ENCODE measurements at regions not wholly inside any gene's neighbourhood (a gene's known extent, or its start where the extent isn't known, plus 50 kb on each side); places are given as distances from the start of the nearest gene placed in this dataset.

GRCh38 chr4:62450740-62451139 lies 1250.6 kb downstream of the ADGRL3 start:
- TF ChIP-seq EZH2 (IDR thresholded peaks at IDR 0.05; ENCODE audit: borderline replicate concordance, low read depth, low read length, poor library complexity, severe bottlenecking) = no peak
- TF ChIP-seq CTCF (conservative IDR thresholded peaks at IDR 0.05; ENCODE audit: low read depth, low read length) = no peak
- DNase-seq (ENCODE audit: low spot score) = no peak
- Histone ChIP-seq H3K9me3 (ENCODE audit: low read depth, low read length, poor library complexity, severe bottlenecking) (no peaks in the 10 kb centered on the region), H3K27ac (ENCODE audit: low read depth, low read length, poor library complexity, severe bottlenecking) (no peak overlapping the region), H3K4me1 (ENCODE audit: insufficient read depth, low read length, poor library complexity, severe bottlenecking) (no peaks in the 10 kb centered on the region), H3K36me3 (ENCODE audit: insufficient read depth, low read length, poor library complexity, severe bottlenecking) (no peaks in the 10 kb centered on the region), H3K27me3 (replicated peaks; ENCODE audit: insufficient read depth, low read depth, low read length, poor library complexity) (no peaks in the 10 kb centered on the region), H3K4me3 (ENCODE audit: low read depth, low read length, poor library complexity, severe bottlenecking) (no peak overlapping the region)
- CTCF ChIA-PET = no interaction called here
- intact Hi-C loops (cut with micrococcal nuclease; ENCODE audit: unreplicated experiment) = no loop called here
- POLR2A ChIA-PET (ENCODE audit: low non-redundant PET) = no interaction called here
- no TSS peak for BruUV-seq (replicated peaks)

- TF ChIP-seq EZH2 (IDR thresholded peaks at IDR 0.05; ENCODE audit: borderline replicate concordance, low read depth, low read length, poor library complexity, severe bottlenecking) (no peak), CTCF (conservative IDR thresholded peaks at IDR 0.05; ENCODE audit: low read depth, low read length) (no peak)
- no TSS peak for BruUV-seq (replicated peaks)
- no peak overlapping the region for H3K27ac ChIP-seq (ENCODE audit: low read depth, low read length, poor library complexity, severe bottlenecking)
- H3K27me3 ChIP-seq (replicated peaks; ENCODE audit: insufficient read depth, low read depth, low read length, poor library complexity) = no peaks in the 10 kb centered on the region
- peaks cover 5% of the 10 kb centered on the region for H3K9me3 ChIP-seq (ENCODE audit: low read depth, low read length, poor library complexity, severe bottlenecking)
- ChIA-PET CTCF (no interaction called here), POLR2A (ENCODE audit: low non-redundant PET) (no interaction called here)
- H3K4me1 ChIP-seq (ENCODE audit: insufficient read depth, low read length, poor library complexity, severe bottlenecking) = no peaks in the 10 kb centered on the region
- intact Hi-C loops (cut with micrococcal nuclease; ENCODE audit: unreplicated experiment) = no loop called here
- H3K4me3 ChIP-seq (ENCODE audit: low read depth, low read length, poor library complexity, severe bottlenecking) = no peak overlapping the region
- H3K36me3 ChIP-seq (ENCODE audit: insufficient read depth, low read length, poor library complexity, severe bottlenecking) = no peaks in the 10 kb centered on the region
- DNase-seq (ENCODE audit: low spot score) = no peak
These were observed 1249.4 kb downstream of the ADGRL3 start for GRCh38 chr4:62449538-62449937.

GRCh38 chr4:62448911-62449310 lies 1248.8 kb downstream of the ADGRL3 start:
- BruUV-seq (replicated peaks) = no TSS peak
- no peak overlapping the region for H3K4me3 ChIP-seq (ENCODE audit: low read depth, low read length, poor library complexity, severe bottlenecking)
- ChIA-PET CTCF (no interaction called here), POLR2A (ENCODE audit: low non-redundant PET) (no interaction called here)
- DNase-seq (ENCODE audit: low spot score) = no peak
- no peak overlapping the region for H3K27ac ChIP-seq (ENCODE audit: low read depth, low read length, poor library complexity, severe bottlenecking)
- no peaks in the 10 kb centered on the region for H3K36me3 ChIP-seq (ENCODE audit: insufficient read depth, low read length, poor library complexity, severe bottlenecking)
- no peaks in the 10 kb centered on the region for H3K27me3 ChIP-seq (replicated peaks; ENCODE audit: insufficient read depth, low read depth, low read length, poor library complexity)
- no peak for TF ChIP-seq EZH2 (IDR thresholded peaks at IDR 0.05; ENCODE audit: borderline replicate concordance, low read depth, low read length, poor library complexity, severe bottlenecking)
- TF ChIP-seq CTCF (conservative IDR thresholded peaks at IDR 0.05; ENCODE audit: low read depth, low read length) = no peak
- intact Hi-C loops (cut with micrococcal nuclease; ENCODE audit: unreplicated experiment) = no loop called here
- H3K9me3 ChIP-seq (ENCODE audit: low read depth, low read length, poor library complexity, severe bottlenecking) = peaks cover 5% of the 10 kb centered on the region
- H3K4me1 ChIP-seq (ENCODE audit: insufficient read depth, low read length, poor library complexity, severe bottlenecking) = no peaks in the 10 kb centered on the region

Data from A673 (cell line).